Fibroblast of lung (primary cell): ENCODE measurements at regions not wholly inside any gene's neighbourhood (a gene's known extent, or its start where the extent isn't known, plus 50 kb on each side); places are given as distances from the start of the nearest gene placed in this dataset.

Experiments used
- EZH2 ChIP-seq: IDR thresholded peaks from 2 replicates; pipeline ENCODE4 v1.5.1; 2012; ENCODE audit warnings: low read length, control low read depth, mild to moderate bottlenecking; ENCODE audit errors: missing control alignments
- TF ChIP-seq, protein P1 (sequence below), 2 donors: IDR thresholded peaks in 1 of 2; conservative IDR thresholded peaks in 1 of 2; 1 replicate in 1 of 2; 2 replicates in 1 of 2; pipeline ENCODE4 v1.5.1; 2011 to 2012; ENCODE audit warnings: low read length in 2 of 2, control low read depth in 1 of 2, inconsistent platforms in 1 of 2, low read depth in 1 of 2, mild to moderate bottlenecking in 1 of 2

DNA sequence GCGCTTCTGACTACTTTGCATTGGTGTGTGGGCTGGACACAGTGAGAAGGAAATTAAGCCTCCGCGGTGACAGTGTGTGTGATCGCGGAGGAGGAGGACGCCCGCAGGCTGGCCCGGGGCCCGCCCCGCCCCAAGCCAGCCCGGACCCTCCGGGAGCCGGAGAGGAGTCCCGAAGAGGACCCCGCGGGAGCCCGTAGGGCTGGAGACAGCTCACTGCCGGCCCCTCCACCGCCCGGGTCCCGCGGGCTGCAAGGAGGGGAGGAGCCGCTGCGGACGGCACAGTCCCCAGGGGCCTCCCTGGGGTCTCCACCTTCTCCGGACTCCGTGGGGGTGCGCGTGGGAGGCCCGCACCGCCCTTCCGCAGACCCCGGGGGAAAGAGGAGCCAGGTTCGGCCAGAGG, 146.4 kb upstream of the ERCC6L2 start:
- TF ChIP-seq, protein P1, sequence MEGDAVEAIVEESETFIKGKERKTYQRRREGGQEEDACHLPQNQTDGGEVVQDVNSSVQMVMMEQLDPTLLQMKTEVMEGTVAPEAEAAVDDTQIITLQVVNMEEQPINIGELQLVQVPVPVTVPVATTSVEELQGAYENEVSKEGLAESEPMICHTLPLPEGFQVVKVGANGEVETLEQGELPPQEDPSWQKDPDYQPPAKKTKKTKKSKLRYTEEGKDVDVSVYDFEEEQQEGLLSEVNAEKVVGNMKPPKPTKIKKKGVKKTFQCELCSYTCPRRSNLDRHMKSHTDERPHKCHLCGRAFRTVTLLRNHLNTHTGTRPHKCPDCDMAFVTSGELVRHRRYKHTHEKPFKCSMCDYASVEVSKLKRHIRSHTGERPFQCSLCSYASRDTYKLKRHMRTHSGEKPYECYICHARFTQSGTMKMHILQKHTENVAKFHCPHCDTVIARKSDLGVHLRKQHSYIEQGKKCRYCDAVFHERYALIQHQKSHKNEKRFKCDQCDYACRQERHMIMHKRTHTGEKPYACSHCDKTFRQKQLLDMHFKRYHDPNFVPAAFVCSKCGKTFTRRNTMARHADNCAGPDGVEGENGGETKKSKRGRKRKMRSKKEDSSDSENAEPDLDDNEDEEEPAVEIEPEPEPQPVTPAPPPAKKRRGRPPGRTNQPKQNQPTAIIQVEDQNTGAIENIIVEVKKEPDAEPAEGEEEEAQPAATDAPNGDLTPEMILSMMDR (conservative IDR thresholded peaks at IDR 0.05 in 1 of 2, IDR thresholded peaks at IDR 0.05 in 1 of 2; ENCODE audit: low read depth in 1 of 2, low read length in 2 of 2): no peak
- TF ChIP-seq EZH2: no peak
